ENCODE measurements at regions not wholly inside any gene's neighbourhood (a gene's known extent, or its start where the extent isn't known, plus 50 kb on each side); places are given as distances from the start of the nearest gene placed in this dataset.

DNA sequence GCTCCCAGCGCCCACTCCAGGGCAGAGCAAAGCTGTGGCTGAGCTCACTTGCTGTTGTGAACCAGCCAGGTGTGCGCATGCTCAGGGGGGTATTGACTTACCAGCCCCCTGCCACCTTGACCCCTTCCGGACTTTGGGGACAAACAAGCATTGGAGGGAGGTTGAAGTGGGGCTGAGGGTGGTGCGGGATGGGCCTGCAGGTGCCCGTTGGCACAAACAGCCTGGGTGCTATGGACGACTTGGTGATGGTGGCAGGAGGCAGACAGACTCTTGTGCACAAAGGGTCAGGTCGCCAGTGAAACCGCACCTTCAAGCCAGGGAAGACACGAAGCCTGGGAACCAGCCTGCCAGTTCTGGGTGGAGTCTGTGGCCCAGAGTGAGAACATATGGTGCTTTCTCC, 858.5 kb upstream of the PTPRD start:
- no peak for TF ChIP-seq GATA2 (IDR thresholded peaks at IDR 0.05; ENCODE audit: low read depth, low read length)
- TF ChIP-seq GATA3 (IDR thresholded peaks at IDR 0.05; ENCODE audit: low read depth, low read length) = no peak
